CD4-positive, alpha-beta T cell treated with Interferon alpha-2 for 1 hour (primary cell): ENCODE measurements at regions not wholly inside any gene's neighbourhood (a gene's known extent, or its start where the extent isn't known, plus 50 kb on each side); places are given as distances from the start of the nearest gene placed in this dataset.

Source experiments
- DNase-seq, 2 donors: peaks; one replicate each; pipeline ENCODE4 v3.0.0-alpha.2; 2020 to 2022

DNA sequence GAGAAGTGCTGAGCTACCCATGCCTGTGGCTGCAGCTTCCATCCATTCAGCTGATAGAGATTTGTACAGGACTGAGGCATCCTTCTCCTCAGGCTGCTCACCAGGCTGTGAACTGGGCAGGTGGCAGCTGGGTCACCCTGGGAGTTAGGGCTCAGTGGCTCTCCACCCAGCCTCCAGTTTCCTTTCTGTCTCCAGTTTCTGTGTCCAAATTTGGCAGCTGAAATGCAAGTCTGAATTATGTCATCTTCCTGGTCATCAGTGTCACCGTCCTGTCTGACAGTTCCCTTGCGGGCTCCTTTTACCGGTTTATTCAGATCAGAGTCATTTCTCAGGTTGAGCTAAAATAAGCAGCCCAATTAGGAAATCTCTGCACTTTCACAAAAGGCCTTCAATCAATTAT is 93.3 kb downstream of the EDN1 start:
- DNase-seq = no peak

DNA sequence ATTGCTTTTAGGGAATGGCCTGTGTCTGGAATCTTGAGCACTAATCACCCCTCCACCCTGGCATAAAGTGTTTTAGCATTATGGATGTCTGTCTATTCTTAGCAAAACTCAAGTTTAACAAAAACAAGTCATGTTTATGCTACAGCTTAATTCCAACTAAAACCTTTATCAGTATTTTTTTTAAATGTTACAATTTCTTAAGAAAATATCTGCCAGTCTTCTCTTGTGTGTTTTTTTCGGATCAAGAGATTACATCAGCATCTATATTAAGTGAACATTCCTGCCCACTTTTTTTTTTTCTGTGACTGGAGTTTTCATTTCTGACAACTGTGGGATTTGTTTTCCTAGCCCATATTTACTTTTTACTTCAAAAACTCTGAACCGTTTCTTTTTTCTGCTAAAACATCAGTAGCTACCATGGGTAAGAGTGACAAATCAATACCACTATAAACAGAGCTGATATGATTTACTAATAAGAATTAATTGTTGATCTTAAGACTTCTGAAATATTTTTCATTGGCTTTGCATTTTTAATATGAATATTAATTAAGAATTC is 94.3 kb downstream of the EDN1 start:
- no peak for DNase-seq

DNA sequence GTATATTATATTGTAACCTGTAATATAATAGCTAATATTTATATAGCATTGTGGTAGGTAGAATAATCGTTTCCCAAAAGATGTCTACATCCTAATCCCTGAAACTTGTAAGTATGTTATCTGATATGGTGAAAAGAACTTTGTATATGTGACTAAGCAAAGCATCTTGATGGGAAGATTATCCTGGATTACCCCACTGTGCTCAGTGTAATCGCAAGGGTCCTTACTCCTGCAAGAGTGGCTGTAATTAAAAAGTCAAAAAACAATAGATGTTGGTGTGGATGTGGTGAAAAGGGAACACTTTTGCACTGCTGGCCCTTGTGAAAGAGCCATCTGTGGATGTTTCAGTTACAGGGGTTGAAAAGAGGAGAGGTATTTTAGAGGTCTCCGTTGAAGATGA is 95.2 kb downstream of the EDN1 start:
- no peak for DNase-seq

DNA sequence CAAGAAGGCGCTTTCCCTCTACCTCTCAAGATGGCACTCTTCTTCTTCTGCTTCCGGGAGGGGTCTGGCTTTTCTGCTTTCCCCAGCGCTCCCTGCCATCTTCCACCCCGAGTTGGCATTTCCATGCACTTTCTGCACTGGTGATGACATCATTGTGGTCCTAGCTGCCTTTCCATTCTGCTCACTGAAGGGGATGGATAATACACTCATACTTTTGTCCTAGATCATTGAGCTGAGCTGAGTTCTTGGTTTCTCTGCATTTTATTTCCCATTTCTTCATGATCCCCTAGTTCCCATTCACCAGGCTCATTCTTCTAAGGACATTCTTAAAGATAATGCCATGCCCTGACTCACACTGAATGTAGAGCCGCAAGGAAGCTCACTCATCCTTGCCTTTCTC is 96.7 kb downstream of the EDN1 start:
- DNase-seq = no peak

DNA sequence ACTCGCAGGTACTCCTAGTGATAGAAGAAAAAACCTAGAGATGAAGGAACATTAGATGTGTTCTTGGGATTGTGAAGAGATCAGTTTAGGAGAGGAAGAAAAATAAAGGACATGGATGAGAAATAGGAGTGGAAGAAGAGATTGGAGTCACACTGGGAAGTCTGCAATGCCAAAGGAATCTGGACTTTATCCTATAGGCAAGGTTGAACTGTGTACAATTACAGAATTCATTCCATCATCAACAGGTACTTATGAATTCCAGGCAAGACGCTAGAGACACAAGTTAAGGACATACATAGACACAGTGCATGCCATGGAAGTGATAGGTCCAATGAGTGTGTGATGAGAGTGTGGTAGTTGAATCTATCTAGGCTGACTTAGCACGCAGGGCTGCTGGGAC is 101.3 kb downstream of the EDN1 start:
- no peak for DNase-seq

DNA sequence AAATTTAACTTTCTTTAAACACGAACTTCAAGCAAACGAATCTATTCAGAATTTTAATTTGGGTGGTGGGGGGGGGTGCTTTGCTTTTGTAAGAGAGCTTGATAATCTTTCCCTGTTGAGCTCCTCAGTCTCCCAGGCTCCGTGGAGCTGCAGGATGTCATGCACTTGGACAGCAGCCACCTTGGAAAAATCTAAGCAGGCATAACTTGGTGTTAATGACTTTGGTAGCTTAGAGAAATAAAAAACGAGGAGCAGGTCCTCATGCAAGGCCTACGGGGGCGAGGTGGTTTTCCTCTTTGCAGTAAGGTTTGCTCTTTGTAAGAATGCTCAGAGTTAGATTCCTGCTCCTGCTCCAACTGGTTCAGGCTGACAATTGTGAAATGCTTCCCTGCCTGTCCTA is 102.3 kb downstream of the EDN1 start:
- no peak for DNase-seq

DNA sequence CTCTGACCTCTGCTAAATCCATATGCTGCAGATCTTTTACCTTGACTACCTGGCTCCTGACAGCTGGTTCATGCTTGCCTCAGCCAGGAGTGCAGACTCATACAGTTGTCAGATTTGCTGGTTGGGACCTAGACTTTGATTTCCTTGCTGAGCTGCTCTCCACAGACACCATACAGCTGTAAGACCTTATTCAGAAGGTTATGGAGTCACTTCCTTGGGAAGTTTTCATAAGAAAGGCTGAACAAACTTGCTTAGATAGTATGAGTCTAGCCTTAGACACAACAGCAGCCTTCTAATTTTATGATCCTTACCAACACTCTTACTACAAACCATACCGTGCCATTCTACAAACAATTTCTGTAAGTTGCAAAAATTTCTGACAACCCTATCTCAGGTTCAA is 102.9 kb downstream of the EDN1 start:
- no peak for DNase-seq

DNA sequence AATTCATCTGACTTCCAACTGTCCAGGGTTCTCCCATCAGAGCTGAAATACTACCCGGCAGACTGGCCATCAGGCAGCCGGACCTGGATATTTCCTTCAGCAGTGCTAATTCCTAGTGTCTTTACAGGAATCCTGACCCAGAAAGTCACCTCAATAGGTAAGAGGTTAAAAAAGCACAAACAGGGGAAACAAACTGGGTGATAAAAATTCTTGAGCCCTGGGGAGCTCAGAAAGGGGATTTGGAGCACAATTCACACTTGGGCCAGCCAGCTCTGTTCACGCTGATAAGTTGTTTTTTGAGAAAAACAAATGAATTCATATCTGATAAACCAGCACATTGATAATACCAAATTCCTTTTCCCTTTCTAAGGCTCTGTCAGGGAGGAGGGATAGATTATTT is 104.0 kb downstream of the EDN1 start:
- DNase-seq = no peak

DNA sequence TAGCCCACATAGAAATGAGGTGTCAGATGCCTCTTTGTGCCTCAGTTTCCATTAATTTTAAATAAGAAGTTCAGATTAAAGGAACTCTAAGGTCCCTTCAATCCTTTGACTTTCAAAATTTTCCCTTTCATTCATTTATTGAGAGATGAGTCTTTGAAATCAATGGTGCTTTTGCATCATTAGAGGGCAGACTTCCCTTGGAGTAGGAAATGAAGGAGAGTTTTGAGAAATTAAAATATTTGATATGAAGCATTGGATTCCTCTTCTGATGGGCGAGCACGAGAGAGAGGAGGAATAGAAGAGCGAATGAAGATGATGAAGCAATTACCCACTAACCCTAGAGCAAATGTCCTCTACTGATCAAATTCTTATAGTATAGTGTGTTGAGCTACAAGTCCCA is 105.7 kb downstream of the EDN1 start:
- DNase-seq = no peak

DNA sequence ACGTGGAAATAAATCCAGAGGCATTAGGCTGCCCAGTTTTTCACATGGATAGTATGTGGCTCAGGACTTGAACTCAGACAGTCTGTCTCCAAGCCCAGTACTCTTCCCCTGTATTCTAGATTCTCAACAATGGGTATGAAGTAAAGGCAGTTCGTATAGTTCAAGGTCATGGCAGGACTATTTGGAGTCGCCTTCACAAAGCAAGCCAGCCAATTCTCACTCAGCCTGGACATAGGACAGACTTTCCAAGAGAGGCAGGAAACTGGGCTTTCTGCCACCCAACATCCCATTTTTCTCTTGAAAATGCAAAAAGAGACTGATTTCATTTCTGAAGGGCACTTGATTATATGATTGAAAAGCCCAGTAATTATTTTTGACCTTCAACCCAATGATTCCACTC is 111.0 kb downstream of the EDN1 start:
- DNase-seq = no peak

DNA sequence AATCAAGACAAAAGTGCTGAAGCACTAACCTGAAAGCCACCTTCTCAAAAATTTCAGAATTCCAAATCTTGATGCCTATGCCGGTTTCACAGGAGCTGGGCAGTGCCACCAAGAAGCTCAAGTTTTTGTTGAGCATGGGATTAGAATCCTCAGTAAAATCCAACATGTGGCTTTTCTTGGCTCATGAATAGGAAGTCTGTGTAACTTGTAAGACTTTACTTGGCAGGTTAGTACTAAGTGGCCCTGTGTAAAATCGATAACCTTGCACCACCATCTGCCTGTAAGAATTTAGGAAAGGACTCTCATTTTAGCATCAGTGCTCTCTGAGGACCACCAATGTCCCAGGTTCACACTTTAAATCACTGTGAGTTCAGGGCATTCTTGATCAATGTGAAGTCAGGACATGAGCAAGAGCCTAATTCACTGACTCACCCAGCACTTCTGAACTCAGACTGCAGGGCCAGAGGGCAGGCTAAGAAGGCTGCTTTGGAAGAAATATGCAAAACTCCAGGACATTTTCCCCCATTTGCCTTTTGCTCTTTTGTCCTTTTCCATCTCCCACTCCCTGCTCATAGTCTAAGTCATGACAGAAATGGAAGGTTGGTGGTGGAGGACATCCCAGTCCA is 113.2 kb downstream of the EDN1 start:
- no peak for DNase-seq

DNA sequence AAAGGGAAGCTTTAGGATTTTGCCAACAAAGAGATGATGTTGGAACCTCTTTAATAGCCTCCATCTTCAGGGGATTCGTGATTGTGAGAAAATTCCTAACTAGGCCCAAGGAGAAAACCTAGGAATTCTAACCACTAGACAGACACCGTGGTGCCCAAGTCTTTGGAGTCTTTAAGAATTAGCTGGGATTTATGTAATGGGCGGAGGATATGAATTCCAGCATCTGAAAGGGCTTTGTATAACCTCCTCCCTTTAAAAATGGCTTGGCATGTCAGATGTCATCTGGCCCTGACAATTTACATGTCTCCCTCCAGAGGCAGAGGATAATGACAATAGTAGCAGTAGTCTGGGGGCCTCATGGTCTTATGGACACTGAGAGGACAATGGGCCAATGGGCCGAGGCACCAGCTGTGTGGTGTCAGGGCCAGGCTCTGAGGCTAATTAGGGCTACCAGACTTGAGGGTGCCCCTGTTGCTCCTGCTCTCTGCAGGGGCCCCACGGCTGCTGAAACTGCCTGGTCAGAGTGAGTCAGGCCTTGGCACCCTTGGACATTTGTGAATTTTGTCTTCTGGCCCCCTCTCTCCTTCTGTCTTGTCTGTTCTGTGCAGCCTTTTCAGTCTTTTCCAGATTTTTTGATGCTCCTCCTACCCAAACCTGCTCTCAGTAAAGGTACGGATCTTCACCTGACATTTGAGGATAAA is 113.9 kb downstream of the EDN1 start:
- no peak for DNase-seq

DNA sequence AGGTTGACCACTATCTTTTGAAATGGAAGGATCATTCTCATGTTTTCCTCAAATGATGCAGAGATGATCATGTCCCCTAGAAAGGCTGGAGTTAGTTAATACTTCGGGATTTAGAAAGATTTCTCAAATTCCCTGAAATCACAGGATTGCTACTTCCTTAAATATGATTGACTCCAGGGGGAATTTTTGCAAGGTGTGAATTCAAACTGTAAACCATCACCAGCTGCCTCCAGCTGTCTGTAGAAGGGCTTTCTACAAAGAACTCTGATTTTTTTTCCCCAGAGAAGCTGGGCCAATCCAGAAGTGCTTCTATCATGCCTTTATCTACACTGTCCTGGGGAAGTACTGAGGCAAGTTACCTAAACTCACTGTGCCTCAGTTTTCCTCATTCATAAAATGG is 114.5 kb downstream of the EDN1 start:
- no peak for DNase-seq

DNA sequence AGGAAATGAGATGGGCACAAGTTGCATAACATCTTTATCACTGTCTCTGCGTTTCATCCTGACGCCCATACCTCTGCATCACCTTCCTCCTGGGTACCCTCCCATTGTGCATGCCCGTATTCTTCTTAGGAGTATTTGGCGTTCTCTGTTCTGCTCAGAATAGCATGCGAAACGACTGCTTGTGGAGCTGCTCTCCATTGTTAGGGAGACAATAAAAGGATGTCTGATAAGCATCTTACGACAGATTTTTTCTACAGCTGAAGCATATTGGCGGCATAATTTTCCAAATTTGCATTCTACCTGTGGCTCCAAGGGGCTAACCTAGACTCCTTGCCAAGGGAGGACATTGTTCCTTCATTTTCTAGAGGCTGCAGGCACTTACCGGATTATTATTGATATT is 118.6 kb downstream of the EDN1 start:
- DNase-seq = no peak

DNA sequence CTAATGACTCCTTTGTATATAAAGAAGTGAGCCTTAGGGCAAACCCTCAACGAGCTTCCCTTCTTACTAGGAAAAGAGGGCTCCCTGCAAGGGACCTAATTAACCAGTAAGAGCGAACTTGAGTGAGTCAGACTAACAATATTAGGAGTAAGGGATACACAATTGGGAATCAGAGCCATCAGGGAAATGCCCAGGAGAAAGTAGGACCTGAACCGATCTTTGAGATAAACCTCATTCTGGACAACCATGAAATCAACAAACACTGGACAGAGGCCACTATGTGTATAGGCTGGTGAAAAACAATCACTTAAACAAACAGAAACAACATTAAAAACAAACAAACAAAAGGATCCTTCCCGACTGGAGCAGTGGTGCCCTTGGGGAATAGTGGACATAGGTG is 120.8 kb downstream of the EDN1 start:
- no peak for DNase-seq

DNA sequence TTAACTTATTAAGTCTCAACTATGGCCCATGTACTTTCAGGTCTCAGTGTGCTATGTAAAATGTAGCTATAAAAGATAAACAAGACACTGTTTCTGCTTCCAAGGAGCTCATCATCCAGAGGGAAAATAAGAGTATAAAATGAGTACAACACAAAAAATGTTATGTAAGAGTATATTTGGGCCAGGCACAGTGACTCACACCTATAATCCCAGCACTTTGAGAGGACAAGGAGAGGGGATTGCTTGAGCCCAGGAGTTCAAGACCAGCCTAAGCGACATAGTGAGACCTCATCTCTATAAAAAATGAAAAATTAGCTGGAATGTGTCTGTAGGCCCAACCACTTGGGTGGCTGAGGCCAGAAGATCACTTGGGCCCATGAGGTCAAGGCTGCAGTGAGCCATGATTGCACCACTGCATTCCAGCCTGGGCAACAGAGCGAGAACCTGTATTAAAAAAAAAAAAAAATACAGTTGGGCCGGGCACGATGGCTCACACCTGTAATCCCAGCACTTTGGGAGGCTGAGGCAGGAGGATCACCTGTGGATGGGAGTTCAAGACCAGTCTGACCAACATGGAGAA is 124.0 kb downstream of the EDN1 start:
- no peak for DNase-seq

DNA sequence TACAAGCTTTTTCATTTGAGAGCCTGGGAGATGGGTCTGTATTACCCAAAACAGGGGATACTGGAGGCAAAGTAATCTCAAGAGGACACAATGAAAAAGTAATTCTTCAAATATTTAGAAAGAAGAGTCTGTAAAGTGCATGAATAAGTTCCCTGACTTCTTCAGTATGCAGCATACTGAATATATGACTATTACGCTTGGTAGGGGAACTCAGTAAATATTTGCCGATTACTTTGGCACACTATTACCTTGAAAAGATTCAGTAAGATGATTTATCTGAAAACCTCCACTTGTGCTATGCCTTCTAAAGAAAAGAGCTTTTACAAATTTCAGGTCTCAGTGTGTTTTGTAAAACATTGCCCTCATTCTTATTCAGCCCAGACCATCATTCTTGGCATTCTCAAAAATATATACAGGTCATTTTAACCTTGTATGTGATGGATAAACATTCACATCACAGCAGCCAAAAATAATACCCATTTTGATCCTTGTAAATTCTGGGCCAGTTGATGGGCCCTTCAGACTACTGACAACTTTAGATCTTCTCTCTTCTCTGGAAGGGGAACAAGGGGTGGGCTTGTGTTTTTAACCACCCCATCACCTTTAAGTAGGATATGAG is 125.9 kb downstream of the EDN1 start:
- DNase-seq = no peak

DNA sequence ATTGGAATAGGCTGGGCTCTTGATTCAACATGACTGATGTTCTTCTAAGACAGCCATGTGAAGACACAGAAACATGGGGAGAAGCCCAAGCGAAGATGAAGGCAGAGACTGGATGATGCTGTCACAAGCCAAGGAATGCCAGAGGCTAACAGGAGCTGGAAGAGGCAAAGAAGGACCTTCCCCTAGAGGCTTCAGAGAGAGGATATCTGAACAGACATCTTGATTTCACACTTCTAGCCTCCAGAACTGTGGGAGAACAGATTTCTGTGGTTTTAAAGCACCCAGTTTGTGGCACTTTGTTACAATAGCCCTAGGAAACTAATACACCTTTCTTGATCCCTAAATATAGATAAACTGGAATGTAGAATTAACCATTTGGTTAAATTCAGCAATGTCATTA is 127.0 kb downstream of the EDN1 start:
- DNase-seq = no peak

DNA sequence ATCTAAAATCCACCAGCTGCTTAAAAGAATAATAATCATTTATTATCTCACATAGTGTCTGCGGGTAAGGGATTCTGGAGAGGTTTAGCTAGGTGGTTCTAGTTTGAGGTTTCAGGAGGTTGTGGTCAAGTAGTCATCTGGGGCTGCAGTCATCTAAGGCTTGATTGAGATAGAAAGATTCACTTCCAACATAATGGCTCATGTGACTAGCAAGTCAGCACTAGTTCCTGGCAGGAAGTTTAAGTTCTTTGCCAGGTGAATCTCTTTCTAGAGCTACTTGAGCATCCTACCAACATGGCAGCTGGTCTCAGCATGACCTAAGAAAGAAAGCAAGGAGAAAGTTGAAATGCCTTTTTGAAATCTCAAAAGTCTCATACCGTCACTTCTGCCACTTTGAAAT is 128.8 kb downstream of the EDN1 start:
- no peak for DNase-seq

DNA sequence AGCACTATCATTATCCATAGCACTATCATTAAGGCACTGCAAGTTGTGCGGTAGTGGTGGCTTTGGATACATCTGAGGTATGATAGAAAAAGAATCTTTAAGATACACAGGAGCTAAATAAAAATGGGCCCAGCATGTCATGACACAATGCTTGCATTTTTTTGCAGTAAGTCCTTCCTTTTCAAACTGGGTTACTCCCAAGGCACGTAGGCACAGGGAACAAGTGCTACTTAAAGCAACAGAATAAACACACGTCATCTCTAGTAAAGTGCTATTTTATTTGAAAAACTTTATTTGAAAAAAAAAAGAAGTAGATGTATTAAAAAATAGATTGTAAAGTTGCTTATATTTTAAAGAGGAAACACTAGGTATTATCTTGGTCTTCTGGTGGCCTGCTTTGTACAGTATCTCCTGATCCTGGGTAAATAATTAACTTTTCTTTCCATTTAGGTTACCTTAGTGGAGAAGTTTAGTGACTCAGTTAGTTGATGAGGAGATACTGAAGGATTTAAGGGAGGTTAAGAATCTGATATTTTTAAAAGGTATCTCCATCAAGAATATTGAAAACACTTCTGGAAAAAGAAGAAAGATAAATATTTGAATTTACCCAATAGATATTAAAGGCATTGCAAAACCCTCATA is 129.6 kb downstream of the EDN1 start:
- DNase-seq = no peak

DNA sequence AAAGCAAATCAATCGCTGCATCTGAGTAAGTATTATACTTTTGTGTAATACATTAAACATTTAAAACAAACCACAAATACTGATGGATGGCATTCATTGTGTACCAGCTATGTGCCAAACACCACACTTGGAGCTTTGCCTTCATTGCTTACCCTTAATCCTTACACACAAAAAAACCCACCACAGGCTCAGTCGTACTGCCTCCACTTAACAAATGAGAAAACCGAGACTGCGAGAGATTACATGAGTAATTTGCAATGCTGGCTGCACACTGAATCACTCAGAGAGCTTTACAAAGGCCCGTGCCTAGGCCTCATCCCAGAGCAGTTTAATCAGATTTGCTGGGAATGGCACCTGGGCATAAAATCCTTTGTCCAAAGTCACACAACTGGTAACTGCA is 130.5 kb downstream of the EDN1 start:
- DNase-seq = no peak

DNA sequence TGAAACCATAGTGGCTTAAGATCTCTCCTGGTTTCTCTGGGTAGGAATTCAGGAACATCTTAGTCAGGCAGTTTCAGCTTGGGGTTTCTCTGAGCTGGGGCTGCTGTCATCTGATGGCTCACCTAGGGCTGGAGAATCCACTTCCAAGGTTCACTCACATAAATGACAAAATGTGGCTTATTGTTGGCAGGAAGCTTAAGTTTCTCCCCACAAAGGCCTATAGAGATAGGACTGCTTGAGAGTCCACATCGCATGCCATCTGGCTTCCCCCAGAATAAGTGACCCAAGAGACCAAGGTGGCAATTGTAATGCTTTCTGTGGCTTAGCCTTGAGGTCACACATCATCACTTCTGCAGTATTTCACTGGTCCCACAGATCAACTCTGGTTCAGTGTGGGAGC is 131.4 kb downstream of the EDN1 start:
- no peak for DNase-seq

DNA sequence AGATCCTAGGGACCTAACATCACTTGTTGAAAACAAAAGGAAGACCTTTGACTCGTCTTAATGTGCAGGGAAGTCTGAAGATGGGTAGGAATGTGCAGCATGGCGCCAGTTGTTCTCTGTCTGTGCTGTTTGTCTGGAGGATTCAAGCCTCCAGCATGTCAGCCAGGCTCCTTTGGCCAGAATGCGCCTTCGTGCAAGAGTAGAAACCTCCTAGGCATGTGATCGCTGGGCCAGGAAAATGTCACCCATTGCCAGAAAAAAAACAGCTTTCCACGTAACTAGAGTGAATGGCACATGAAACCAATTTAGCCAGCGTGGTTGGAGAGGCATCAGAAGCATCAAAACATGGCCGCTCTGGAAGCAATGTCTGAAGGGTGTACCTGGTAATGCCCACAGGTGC is 132.7 kb downstream of the EDN1 start:
- no peak for DNase-seq

DNA sequence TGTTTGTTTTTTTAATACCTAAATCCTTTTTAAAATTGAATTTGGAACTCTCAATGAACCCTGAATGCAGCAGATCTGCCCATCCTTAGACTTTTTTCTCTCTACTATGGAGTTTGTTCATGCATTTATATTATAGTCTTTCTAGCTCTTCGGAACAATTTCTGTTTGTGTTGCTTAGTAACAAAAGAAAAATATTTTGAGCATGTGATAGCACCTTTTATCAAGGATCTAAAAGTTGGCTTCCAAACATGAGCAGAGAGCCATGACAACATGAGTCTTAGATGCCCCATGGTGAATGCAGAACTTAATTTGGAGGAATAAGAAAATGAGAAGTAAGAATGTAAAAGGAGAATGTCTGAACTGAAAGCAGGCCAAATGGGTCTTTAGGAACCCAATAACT is 133.7 kb downstream of the EDN1 start:
- DNase-seq = peak in 1 of 2 donors; percentile 1
